ENCODE measurements at regions not wholly inside any gene's neighbourhood (a gene's known extent, or its start where the extent isn't known, plus 50 kb on each side); places are given as distances from the start of the nearest gene placed in this dataset.

DNA sequence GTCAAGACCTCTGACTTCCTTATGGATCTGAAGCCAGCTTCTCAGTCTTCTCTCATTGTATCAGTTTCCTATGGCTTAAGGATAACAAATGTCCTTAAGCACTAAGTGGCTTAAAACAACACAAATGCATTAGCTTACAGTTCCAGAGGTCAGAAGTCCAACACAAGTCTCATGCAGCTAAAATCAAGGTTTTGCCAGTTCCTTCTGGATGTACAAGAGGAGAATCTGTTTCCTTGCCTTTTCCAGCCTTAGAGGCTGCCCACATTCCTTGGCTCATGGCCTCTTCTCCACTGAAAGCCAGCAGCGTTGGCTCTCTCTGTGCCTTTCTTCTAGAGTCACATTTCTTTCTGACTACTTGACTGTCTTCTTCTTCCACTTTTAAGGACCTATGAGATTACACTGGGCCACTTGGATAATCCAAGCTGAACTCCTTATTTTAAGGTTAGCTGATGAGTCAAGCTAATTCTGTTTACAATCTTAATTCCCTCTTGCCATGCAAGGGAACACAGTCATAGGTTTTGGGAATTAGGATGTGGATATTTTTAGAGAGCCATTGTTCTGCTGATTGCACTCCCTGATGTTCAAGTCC is 179.0 kb downstream of the BCAS1 start:
- no peaks in the 10 kb centered on the region for H3K36me3 Mint-ChIP-seq (ENCODE audit: low read depth, unreplicated experiment)

DNA sequence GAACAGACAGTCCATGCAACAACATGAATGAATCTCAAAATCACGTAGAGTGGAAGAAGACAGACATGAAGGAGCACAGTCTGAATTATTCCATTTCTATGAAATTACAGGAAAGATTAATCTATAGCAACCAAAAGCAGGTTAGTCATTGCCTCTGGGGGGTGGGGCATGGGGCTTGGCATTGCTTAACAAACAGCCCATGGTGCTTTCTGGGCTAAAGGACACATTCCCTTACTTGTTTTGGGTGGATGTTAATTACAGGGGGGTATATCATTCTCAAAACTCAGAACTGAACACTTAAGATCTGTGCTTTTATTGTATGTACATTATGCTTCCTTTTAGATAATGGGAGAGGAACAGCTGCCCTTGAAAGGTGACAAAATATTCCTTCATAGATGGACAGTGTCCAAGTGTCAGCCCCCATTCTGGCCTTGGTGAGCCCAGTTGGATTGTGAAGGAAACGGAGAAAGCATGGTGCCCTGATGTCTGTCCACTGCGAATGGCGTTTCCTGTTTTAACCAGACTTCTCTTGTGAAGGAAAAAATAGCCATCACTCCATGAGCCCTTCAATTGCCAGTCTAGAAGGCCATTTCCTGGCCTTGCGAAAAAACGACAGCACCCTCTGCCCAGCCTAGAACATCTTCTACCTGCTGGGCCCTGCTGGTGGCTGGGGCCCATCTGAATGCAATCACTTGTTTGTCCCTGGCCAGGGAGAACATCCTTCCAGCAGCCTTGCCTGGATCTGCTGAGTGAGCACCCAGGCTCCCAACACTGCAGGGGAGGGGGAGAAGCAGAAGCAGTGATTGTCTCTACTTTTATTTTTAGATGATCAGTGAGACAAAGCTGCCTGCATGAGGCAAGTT is 179.7 kb downstream of the BCAS1 start:
- no peak overlapping the region for H3K27ac Mint-ChIP-seq (ENCODE audit: unreplicated experiment)
- H3K27me3 Mint-ChIP-seq (ENCODE audit: unreplicated experiment): peaks cover 3% of the 10 kb centered on the region
- no peak overlapping the region for H3K4me3 Mint-ChIP-seq (ENCODE audit: unreplicated experiment)
- H3K4me1 Mint-ChIP-seq (ENCODE audit: unreplicated experiment): peaks cover 2% of the 10 kb centered on the region
- no peaks in the 10 kb centered on the region for H3K36me3 Mint-ChIP-seq (ENCODE audit: low read depth, unreplicated experiment)
- peaks cover 4% of the 10 kb centered on the region for H3K9me3 Mint-ChIP-seq (ENCODE audit: unreplicated experiment)
- TF ChIP-seq, protein P1, sequence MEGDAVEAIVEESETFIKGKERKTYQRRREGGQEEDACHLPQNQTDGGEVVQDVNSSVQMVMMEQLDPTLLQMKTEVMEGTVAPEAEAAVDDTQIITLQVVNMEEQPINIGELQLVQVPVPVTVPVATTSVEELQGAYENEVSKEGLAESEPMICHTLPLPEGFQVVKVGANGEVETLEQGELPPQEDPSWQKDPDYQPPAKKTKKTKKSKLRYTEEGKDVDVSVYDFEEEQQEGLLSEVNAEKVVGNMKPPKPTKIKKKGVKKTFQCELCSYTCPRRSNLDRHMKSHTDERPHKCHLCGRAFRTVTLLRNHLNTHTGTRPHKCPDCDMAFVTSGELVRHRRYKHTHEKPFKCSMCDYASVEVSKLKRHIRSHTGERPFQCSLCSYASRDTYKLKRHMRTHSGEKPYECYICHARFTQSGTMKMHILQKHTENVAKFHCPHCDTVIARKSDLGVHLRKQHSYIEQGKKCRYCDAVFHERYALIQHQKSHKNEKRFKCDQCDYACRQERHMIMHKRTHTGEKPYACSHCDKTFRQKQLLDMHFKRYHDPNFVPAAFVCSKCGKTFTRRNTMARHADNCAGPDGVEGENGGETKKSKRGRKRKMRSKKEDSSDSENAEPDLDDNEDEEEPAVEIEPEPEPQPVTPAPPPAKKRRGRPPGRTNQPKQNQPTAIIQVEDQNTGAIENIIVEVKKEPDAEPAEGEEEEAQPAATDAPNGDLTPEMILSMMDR (IDR thresholded peaks at IDR 0.05; ENCODE audit: unreplicated experiment): no peak
- DNase-seq (ENCODE audit: low spot score): no peak

More for the DNA sequence above, 179.0 kb downstream of the BCAS1 start:
- DNase-seq (ENCODE audit: low spot score): no peak
- Mint-ChIP-seq H3K27ac (ENCODE audit: unreplicated experiment) (no peak overlapping the region), H3K4me3 (ENCODE audit: unreplicated experiment) (no peak overlapping the region), H3K4me1 (ENCODE audit: unreplicated experiment) (peaks cover 2% of the 10 kb centered on the region), H3K27me3 (ENCODE audit: unreplicated experiment) (peaks cover 3% of the 10 kb centered on the region), H3K9me3 (ENCODE audit: unreplicated experiment) (peaks cover 4% of the 10 kb centered on the region)
- TF ChIP-seq, protein P1 (IDR thresholded peaks at IDR 0.05; ENCODE audit: unreplicated experiment): no peak

DNA sequence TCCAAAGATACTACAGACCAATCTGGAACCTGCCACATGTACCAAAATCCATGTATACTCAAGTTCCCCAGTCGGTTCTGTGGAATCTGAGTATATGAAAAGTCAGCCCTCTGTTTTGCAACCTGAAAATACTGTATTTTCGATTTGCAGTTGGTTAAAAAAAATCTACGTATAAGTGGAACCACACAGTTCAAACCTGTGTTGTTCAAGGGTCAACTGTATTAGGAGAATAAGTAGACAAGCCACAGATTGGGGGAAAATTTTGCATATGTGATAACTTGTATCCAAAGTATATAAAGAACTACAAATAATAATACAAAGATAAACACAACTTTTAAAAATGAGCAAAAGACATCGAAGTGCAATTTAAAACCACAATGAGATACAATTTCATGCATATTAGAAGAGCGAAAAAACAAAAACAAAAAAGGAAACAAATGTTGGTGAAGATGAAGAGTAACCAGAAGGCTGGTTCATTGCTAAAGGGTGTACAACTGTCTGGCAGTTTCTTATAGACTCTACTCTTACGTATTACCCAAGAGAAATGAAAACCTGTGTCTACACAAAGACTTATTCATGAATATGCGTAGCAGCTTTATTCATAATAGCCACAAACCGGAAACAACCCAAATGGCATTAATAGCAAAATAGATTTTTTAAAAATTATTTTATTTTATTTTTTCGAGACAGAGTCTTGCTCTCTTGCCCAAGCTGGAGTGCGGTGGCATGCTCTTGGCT is 180.8 kb downstream of the BCAS1 start:
- Mint-ChIP-seq H3K27ac (ENCODE audit: unreplicated experiment) (no peak overlapping the region), H3K4me3 (ENCODE audit: unreplicated experiment) (no peak overlapping the region), H3K27me3 (ENCODE audit: unreplicated experiment) (peaks cover 3% of the 10 kb centered on the region), H3K36me3 (ENCODE audit: low read depth, unreplicated experiment) (no peaks in the 10 kb centered on the region), H3K9me3 (ENCODE audit: unreplicated experiment) (peaks cover 4% of the 10 kb centered on the region), H3K4me1 (ENCODE audit: unreplicated experiment) (peaks cover 5% of the 10 kb centered on the region)
- TF ChIP-seq, protein P1 (IDR thresholded peaks at IDR 0.05; ENCODE audit: unreplicated experiment): no peak
- no peak for DNase-seq (ENCODE audit: low spot score)

DNA sequence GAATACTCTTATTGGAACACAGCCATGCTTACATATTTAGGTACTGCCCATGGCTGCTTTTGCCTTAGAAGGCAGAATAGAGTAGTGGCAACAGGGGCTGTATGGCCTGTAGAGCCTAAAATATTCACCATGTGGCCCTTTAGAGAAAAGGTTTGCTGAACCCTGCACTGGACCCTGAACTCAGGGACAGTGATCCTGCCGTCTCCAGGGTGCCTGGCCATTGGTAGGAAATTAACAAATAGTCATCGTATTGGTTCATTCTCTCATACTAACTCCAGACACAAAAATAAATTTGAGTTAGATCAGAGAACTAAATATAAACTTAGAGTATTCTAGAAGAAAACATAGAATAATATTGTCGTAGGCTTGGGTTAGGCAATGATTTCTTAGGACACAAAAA is 181.4 kb downstream of the BCAS1 start:
- H3K36me3 Mint-ChIP-seq (ENCODE audit: low read depth, unreplicated experiment): no peaks in the 10 kb centered on the region
- H3K27me3 Mint-ChIP-seq (ENCODE audit: unreplicated experiment): peaks cover 3% of the 10 kb centered on the region
- peaks cover 4% of the 10 kb centered on the region for H3K9me3 Mint-ChIP-seq (ENCODE audit: unreplicated experiment)
- H3K4me1 Mint-ChIP-seq (ENCODE audit: unreplicated experiment): peaks cover 10% of the 10 kb centered on the region
- no peak for DNase-seq (ENCODE audit: low spot score)
- no peak overlapping the region for H3K4me3 Mint-ChIP-seq (ENCODE audit: unreplicated experiment)
- no peak overlapping the region for H3K27ac Mint-ChIP-seq (ENCODE audit: unreplicated experiment)
- TF ChIP-seq, protein P1 (IDR thresholded peaks at IDR 0.05; ENCODE audit: unreplicated experiment): no peak
